GM12878 (cell line): ENCODE measurements at regions not wholly inside any gene's neighbourhood (a gene's known extent, or its start where the extent isn't known, plus 50 kb on each side); places are given as distances from the start of the nearest gene placed in this dataset.

Experiments used
- ATAC-seq: fragments of 200-7000 bp; cut with Tn5 transposase; 3 replicates; pipeline ENCODE4 v1.9.1; 2020; ENCODE audit warnings: mild to moderate bottlenecking, moderate library complexity
- BruUV-seq: library from RNA; stranded (reverse); fragments of 400-500 nt; replicated peaks from 2 replicates; lab custom pipeline; 2021; lab: Mats Ljungman, UMichigan
- CTCF ChIA-PET: fragments of 300-600 bp; sonication (Branson Sonifier 250); formaldehyde crosslinking; extraction: SDS; loops from one replicate; lab custom pipeline; 2021; ENCODE audit warnings: inconsistent platforms; lab: Yijun Ruan, JAX
- POLR2A ChIA-PET: fragments of 350-600 bp; formaldehyde crosslinking; extraction: SDS; loops from one replicate; lab custom pipeline; 2021; ENCODE audit warnings: inconsistent platforms; lab: Charles Lee
- RAD21 ChIA-PET: fragments of 300-600 bp; sonication (Branson Sonifier 250); formaldehyde crosslinking; loops from one replicate; lab custom pipeline; 2023; ENCODE audit warnings: antibody characterized with exemption; ENCODE audit not compliant: unreplicated experiment; lab: Charles Lee
- SMC1A ChIA-PET: fragments of 300-600 bp; sonication (Branson Sonifier 250); formaldehyde crosslinking; loops from one replicate; lab custom pipeline; 2023; ENCODE audit not compliant: unreplicated experiment, uncharacterized antibody; lab: Charles Lee
- DNase-seq: peaks from one replicate; pipeline ENCODE4 v3.0.0-alpha.2; 2011; ENCODE audit warnings: low read depth, low spot score
- FAIRE-seq: peaks from 3 replicates; lab custom pipeline; 2011; peaks lifted over from hg19 to GRCh38; lab: Jason Lieb, UNC
- H2AFZ ChIP-seq: 2 replicates; pipeline ENCODE4 v1.6.0; 2011; ENCODE audit warnings: low read depth, low read length, control low read depth; ENCODE audit not compliant: control insufficient read depth
- H3K27ac ChIP-seq: 2 replicates; pipeline ENCODE4 v1.5.1; 2011; ENCODE audit warnings: control low read depth; ENCODE audit not compliant: control insufficient read depth, insufficient read depth
- H3K27me3 ChIP-seq, 2 experiments: replicated peaks in 1 of 2; 2 replicates each; pipeline versions ENCODE4 v1.6.0 to v1.6.1; 2011; ENCODE audit warnings: low read length in 1 of 2; ENCODE audit not compliant: control insufficient read depth in 2 of 2, insufficient read depth in 2 of 2
- H3K36me3 ChIP-seq, 2 experiments: 2 replicates each; pipeline ENCODE4 v1.5.1; 2011; ENCODE audit warnings: low read length in 1 of 2; ENCODE audit not compliant: control insufficient read depth in 2 of 2, insufficient read depth in 2 of 2
- H3K4me1 ChIP-seq: 2 replicates; pipeline ENCODE4 v1.6.1; 2011; ENCODE audit warnings: mild to moderate bottlenecking, low read length, moderate library complexity, mixed read lengths; ENCODE audit not compliant: control insufficient read depth, insufficient read depth
- H3K4me2 ChIP-seq: 2 replicates; pipeline ENCODE4 v1.6.0; 2011; ENCODE audit warnings: control low read depth; ENCODE audit not compliant: control insufficient read depth, insufficient read depth
- H3K4me3 ChIP-seq: fragments of 200-600 bp; sonication (generic); 2 replicates; pipeline ENCODE4 v1.5.1; 2016
- H3K79me2 ChIP-seq: 2 replicates; pipeline ENCODE4 v1.6.0; 2011; ENCODE audit warnings: low read length; ENCODE audit not compliant: control insufficient read depth, insufficient read depth
- H3K9ac ChIP-seq: 2 replicates; pipeline ENCODE4 v1.8.0; 2011; ENCODE audit warnings: low read length, control low read depth, mixed read lengths; ENCODE audit not compliant: control insufficient read depth, insufficient read depth
- H3K9me3 ChIP-seq: replicated peaks from 3 replicates; pipeline ENCODE4 v1.5.1; 2011; ENCODE audit warnings: mild to moderate bottlenecking, low read length; ENCODE audit not compliant: control insufficient read depth, insufficient read depth
- H4K20me1 ChIP-seq: 2 replicates; pipeline ENCODE4 v1.6.0; 2011; ENCODE audit not compliant: control insufficient read depth, insufficient read depth
- BACH1 ChIP-seq: fragments of 450-650 bp; IDR thresholded peaks from 2 replicates; pipeline ENCODE4 v1.6.1; 2017; ENCODE audit warnings: mild to moderate bottlenecking, borderline replicate concordance
- HDAC2 ChIP-seq: fragments of 200-600 bp; sonication (generic); IDR thresholded peaks from 2 replicates; pipeline ENCODE4 v1.6.1; 2017
- NFYB ChIP-seq: IDR thresholded peaks from 2 replicates; pipeline ENCODE4 v1.6.1; 2011; ENCODE audit warnings: low read depth, mild to moderate bottlenecking, low read length, improper control_type of control experiment, moderate library complexity; ENCODE audit not compliant: insufficient read depth
- RCOR1 ChIP-seq: conservative IDR thresholded peaks from 2 replicates; pipeline ENCODE4 v1.6.1; 2012; ENCODE audit warnings: low read depth, low read length, improper control_type of control experiment
- RELA ChIP-seq: fragments of 450-650 bp; IDR thresholded peaks from 2 replicates; pipeline ENCODE4 v1.8.0; 2014; ENCODE audit warnings: borderline replicate concordance; ENCODE audit not compliant: partially characterized antibody
- SMAD1 ChIP-seq: fragments of 450-650 bp; IDR thresholded peaks from 2 replicates; pipeline ENCODE4 v1.6.1; 2018; ENCODE audit warnings: mild to moderate bottlenecking, low read depth; ENCODE audit not compliant: partially characterized antibody
- TARDBP ChIP-seq: IDR thresholded peaks from 2 replicates; pipeline ENCODE4 v1.6.1; 2016; ENCODE audit warnings: borderline replicate concordance
- ZNF207 ChIP-seq: fragments of 450-650 bp; IDR thresholded peaks from 2 replicates; pipeline ENCODE4 v1.6.1; 2014; ENCODE audit warnings: antibody characterized with exemption, mild to moderate bottlenecking, borderline replicate concordance
- WGBS: methylation state at CpG from one replicate; pipeline ENCODE4 v1.1.6; 2016; ENCODE audit warnings: low lambda C conversion rate; ENCODE audit not compliant: insufficient replicate concordance, insufficient coverage; ENCODE audit errors: missing lambda C conversion rate; 5-methylcytosine and 5-hydroxymethylcytosine counted together
- in situ Hi-C: fragments of 300-500 bp; cut with MboI; formaldehyde crosslinking; loops from 9 replicates; pipeline ENCODE4 v1.14.3; 2018; ENCODE audit warnings: mixed read lengths
- intact Hi-C: fragments of 100-400 bp; cut with micrococcal nuclease; formaldehyde crosslinking; loops from one replicate; pipeline ENCODE4 v1.14.2; 2022; ENCODE audit not compliant: unreplicated experiment
- TF ChIP-seq, protein P1 (sequence below): fragments of 150-350 bp; IDR thresholded peaks from 2 replicates; pipeline ENCODE4 v1.6.1; 2016; ENCODE audit warnings: low read depth, low read length
- TF ChIP-seq, protein P2 (sequence below): IDR thresholded peaks from 2 replicates; pipeline ENCODE4 v1.6.1; 2011; ENCODE audit warnings: mild to moderate bottlenecking, low read depth, low read length, moderate library complexity; ENCODE audit not compliant: insufficient replicate concordance
- TF ChIP-seq, protein P3 (sequence below): IDR thresholded peaks from 2 replicates; pipeline ENCODE4 v1.6.1; 2011; ENCODE audit warnings: low read depth, low read length, improper control_type of control experiment, borderline replicate concordance

DNA sequence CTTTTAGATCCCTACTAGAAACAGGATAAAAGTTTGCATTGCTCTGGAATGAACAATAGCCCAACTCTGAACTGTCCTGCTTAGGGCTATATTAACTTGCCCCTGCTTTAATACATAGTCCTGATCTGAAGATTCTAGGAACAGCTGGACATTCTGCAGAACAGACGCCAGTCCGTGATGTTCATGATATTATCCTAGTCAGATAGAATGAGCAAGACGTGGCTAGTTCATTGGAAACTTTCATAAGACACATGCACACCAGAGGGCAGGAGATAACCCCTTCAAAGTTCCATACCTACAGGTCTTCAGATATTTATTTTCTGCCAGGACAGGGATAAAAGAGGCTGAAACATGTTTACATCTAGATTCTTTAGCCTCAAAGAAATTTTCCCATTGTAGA, 75.5 kb upstream of the CLNK start:
- ChIA-PET SMC1A (interaction anchor here (1.0 kb wide), 1 partner anchor 13 kb away, joined by 5 read pairs; no protein-coding TSS in a partner anchor), CTCF (no interaction called here), RAD21 (interaction anchor here (1.0 kb wide), 1 partner anchor 13 kb away, joined by 3 read pairs; no protein-coding TSS in a partner anchor), POLR2A (no interaction called here)
- BruUV-seq, result no TSS peak
- no peak overlapping the region for H2AFZ ChIP-seq
- no peaks in the 10 kb centered on the region for H3K36me3 ChIP-seq
- in situ Hi-C loops (no loop called here), intact Hi-C loops (no loop called here)
- H3K9me3 ChIP-seq, result peaks cover 3% of the 10 kb centered on the region
- ATAC-seq, result no peak
- no peak overlapping the region for H3K27ac ChIP-seq
- H3K79me2 ChIP-seq, result no peaks in the 10 kb centered on the region
- H3K27me3 ChIP-seq, result no peaks in the 10 kb centered on the region
- H3K9ac ChIP-seq, result no peak overlapping the region
- no peak for FAIRE-seq
- H3K4me3 ChIP-seq, result no peak overlapping the region
- 88% methylated on average over 3 of the region's 3 CpGs for WGBS
- no peak for DNase-seq
- no peak overlapping the region for H3K4me2 ChIP-seq
- no peaks in the 10 kb centered on the region for H3K4me1 ChIP-seq
- no peaks in the 10 kb centered on the region for H4K20me1 ChIP-seq
- TF ChIP-seq ZNF207, result no peak
- no peak for TF ChIP-seq RCOR1
- no peak for TF ChIP-seq BACH1
- TF ChIP-seq, protein P1, sequence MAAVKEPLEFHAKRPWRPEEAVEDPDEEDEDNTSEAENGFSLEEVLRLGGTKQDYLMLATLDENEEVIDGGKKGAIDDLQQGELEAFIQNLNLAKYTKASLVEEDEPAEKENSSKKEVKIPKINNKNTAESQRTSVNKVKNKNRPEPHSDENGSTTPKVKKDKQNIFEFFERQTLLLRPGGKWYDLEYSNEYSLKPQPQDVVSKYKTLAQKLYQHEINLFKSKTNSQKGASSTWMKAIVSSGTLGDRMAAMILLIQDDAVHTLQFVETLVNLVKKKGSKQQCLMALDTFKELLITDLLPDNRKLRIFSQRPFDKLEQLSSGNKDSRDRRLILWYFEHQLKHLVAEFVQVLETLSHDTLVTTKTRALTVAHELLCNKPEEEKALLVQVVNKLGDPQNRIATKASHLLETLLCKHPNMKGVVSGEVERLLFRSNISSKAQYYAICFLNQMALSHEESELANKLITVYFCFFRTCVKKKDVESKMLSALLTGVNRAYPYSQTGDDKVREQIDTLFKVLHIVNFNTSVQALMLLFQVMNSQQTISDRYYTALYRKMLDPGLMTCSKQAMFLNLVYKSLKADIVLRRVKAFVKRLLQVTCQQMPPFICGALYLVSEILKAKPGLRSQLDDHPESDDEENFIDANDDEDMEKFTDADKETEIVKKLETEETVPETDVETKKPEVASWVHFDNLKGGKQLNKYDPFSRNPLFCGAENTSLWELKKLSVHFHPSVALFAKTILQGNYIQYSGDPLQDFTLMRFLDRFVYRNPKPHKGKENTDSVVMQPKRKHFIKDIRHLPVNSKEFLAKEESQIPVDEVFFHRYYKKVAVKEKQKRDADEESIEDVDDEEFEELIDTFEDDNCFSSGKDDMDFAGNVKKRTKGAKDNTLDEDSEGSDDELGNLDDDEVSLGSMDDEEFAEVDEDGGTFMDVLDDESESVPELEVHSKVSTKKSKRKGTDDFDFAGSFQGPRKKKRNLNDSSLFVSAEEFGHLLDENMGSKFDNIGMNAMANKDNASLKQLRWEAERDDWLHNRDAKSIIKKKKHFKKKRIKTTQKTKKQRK, result no peak

DNA sequence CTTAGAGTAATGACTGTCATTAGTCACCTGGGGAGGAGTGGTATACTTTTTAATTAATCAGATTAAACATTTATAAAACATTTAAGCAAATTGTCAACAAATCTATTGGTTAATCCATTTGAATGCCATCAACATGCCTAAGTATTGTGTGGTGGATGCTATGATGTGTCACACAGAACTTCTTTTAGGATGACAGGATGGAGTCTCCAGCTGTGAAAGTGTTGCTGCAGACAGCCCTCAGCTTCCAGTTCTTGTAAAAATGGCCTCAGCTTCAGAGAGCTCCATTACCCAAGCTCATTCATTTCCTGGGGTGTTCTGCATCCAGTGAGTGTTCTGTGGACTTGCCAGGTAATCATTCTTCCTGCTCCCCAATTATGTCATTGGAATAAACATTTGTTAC, 74.3 kb upstream of the CLNK start:
- ChIA-PET CTCF (interaction anchor here (1.8 kb wide), 1 partner anchor 14 kb away, joined by 5 read pairs; no protein-coding TSS in a partner anchor), POLR2A (interaction anchor here (0.6 to 0.8 kb wide), 2 partner anchors 9 to 27 kb away, joined by 3 to 5 read pairs; no protein-coding TSS in a partner anchor), SMC1A (interaction anchor here (0.6 to 1.4 kb wide), 3 partner anchors 9 to 26 kb away, joined by 3 read pairs; no protein-coding TSS in a partner anchor), RAD21 (interaction anchor here (1.0 kb wide), 1 partner anchor 25 kb away, joined by 3 read pairs; no protein-coding TSS in a partner anchor)
- no peaks in the 10 kb centered on the region for H3K36me3 ChIP-seq
- H2AFZ ChIP-seq, result no peak overlapping the region
- no peak for FAIRE-seq
- H4K20me1 ChIP-seq, result no peaks in the 10 kb centered on the region
- no peak for ATAC-seq
- BruUV-seq, result no TSS peak
- H3K4me3 ChIP-seq, result no peak overlapping the region
- in situ Hi-C loops, result no loop called here
- peaks cover under 1% of the 10 kb centered on the region for H3K9me3 ChIP-seq
- H3K4me2 ChIP-seq, result no peak overlapping the region
- H3K9ac ChIP-seq, result no peak overlapping the region
- intact Hi-C loops, result no loop called here
- no peaks in the 10 kb centered on the region for H3K79me2 ChIP-seq
- no peaks in the 10 kb centered on the region for H3K27me3 ChIP-seq
- DNase-seq, result no peak
- H3K4me1 ChIP-seq, result no peaks in the 10 kb centered on the region
- H3K27ac ChIP-seq, result no peak overlapping the region
- TF ChIP-seq SMAD1 (no peak), RELA (no peak), HDAC2 (no peak), NFYB (no peak), TARDBP (no peak)
- TF ChIP-seq, protein P2, sequence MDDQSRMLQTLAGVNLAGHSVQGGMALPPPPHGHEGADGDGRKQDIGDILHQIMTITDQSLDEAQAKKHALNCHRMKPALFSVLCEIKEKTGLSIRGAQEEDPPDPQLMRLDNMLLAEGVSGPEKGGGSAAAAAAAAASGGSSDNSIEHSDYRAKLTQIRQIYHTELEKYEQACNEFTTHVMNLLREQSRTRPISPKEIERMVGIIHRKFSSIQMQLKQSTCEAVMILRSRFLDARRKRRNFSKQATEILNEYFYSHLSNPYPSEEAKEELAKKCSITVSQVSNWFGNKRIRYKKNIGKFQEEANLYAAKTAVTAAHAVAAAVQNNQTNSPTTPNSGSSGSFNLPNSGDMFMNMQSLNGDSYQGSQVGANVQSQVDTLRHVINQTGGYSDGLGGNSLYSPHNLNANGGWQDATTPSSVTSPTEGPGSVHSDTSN, result no peak
- TF ChIP-seq, protein P3, sequence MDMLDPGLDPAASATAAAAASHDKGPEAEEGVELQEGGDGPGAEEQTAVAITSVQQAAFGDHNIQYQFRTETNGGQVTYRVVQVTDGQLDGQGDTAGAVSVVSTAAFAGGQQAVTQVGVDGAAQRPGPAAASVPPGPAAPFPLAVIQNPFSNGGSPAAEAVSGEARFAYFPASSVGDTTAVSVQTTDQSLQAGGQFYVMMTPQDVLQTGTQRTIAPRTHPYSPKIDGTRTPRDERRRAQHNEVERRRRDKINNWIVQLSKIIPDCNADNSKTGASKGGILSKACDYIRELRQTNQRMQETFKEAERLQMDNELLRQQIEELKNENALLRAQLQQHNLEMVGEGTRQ, result no peak
